ENCODE measurements at regions not wholly inside any gene's neighbourhood (a gene's known extent, or its start where the extent isn't known, plus 50 kb on each side); places are given as distances from the start of the nearest gene placed in this dataset.
"Not testable (repeated sequence)": the region's sequence is repeated elsewhere in the genome, so short reads cannot be mapped to it uniquely, and the experiment has no call there.

DNA sequence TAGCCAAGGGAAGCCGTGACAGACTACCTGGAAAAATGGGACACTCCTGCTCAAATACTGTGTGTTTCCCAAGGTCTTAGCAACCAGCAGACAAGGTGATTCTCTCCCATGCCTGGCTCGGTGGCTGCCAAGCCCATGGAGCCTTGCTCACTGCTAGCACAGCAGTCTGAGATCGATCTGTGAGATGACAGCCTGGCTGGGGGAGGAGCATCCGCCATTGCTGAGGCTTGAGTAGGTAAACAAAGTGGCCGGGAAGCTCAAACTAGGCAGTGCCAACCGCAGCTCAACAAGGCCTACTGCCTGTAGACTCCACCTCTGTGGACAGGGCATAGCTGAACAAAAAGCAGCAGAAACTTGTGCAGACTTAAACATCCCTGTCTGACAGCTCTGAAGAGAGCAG is 137.0 kb downstream of the USP46 start:
- TF ChIP-seq, protein P1, sequence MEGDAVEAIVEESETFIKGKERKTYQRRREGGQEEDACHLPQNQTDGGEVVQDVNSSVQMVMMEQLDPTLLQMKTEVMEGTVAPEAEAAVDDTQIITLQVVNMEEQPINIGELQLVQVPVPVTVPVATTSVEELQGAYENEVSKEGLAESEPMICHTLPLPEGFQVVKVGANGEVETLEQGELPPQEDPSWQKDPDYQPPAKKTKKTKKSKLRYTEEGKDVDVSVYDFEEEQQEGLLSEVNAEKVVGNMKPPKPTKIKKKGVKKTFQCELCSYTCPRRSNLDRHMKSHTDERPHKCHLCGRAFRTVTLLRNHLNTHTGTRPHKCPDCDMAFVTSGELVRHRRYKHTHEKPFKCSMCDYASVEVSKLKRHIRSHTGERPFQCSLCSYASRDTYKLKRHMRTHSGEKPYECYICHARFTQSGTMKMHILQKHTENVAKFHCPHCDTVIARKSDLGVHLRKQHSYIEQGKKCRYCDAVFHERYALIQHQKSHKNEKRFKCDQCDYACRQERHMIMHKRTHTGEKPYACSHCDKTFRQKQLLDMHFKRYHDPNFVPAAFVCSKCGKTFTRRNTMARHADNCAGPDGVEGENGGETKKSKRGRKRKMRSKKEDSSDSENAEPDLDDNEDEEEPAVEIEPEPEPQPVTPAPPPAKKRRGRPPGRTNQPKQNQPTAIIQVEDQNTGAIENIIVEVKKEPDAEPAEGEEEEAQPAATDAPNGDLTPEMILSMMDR (IDR thresholded peaks at IDR 0.05; ENCODE audit: extremely low read depth in 1 of 2, insufficient read depth in 1 of 2, low read depth in 1 of 2, low read length in 2 of 2), result not testable (repeated sequence)
- TF ChIP-seq, protein P2, sequence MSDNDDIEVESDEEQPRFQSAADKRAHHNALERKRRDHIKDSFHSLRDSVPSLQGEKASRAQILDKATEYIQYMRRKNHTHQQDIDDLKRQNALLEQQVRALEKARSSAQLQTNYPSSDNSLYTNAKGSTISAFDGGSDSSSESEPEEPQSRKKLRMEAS (IDR thresholded peaks at IDR 0.05; ENCODE audit: insufficient read depth, insufficient read length), result not testable (repeated sequence)
- TF ChIP-seq JUN (IDR thresholded peaks at IDR 0.05; ENCODE audit: borderline replicate concordance, insufficient read depth, insufficient read length, low read depth); POLR2A (IDR thresholded peaks at IDR 0.05; ENCODE audit: low read depth, low read length): not testable (repeated sequence)
